Fibroblast of skin of left biceps (primary cell): ENCODE measurements at regions not wholly inside any gene's neighbourhood (a gene's known extent, or its start where the extent isn't known, plus 50 kb on each side); places are given as distances from the start of the nearest gene placed in this dataset.
"Not testable (repeated sequence)": the region's sequence is repeated elsewhere in the genome, so short reads cannot be mapped to it uniquely, and the experiment has no call there.

Experiments
- DNase-seq, 2 experiments: peaks; one replicate each; pipeline ENCODE4 v3.0.0-alpha.2; 2013; ENCODE audit warnings: low read depth in 2 of 2

GRCh38 chr9:88872192-88872946 lies 118.9 kb upstream of the S1PR3 start:
- DNase-seq: no peak

- no peak for DNase-seq
Observed at GRCh38 chr9:88873635-88874034, 117.6 kb upstream of the S1PR3 start.

DNA sequence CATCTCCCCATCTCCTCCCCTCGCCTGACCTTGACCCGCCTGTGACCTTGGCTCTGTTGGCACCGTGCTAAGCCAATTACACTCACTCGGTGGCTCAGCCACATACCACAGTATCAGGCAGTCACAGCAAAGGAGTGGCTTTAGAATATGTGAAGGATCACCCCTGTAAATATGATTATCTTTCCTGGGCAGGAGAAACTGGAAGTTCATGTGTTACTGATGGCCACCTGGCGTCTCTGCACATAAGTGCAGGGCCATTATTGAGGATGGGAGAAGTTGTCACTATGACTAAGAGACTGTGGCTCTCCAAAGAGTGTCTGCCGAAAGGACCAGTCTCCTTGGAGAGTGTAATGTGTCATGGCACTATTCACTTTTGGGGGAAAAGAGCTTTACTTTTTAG lies 116.9 kb upstream of the S1PR3 start:
- DNase-seq: no peak

DNA sequence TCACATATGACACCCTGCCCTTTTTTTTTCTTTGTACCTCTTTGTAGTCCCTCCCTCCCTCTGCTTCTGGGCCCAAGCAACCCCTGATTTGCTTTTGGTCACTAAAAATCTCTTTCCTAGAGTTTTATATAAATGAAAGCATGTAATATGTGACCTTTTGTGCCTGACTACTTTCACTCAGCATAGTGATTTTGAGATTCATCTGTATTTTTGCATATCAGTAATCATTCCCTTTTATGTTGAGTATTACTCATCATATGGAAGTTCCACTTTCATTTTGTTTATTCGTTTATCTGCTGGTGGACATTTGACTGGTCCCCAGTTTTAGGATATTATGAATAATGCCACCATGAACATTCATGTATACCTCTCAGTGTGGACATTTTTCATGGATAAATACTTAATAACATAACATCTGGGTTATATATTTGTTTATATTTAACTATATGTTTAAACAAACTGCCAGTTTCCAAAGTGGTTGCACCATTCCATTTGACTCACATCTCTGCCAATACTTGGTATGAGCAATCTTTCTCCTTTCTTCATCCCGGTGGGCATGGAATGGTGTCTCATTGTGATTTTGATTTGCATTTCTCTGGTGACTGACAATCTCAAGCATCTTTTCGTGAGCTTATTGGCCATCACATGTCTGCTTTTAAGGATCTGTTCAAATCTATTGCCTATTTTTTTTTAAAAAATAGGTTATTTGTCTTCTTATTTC lies 115.7 kb upstream of the S1PR3 start:
- no peak for DNase-seq

DNA sequence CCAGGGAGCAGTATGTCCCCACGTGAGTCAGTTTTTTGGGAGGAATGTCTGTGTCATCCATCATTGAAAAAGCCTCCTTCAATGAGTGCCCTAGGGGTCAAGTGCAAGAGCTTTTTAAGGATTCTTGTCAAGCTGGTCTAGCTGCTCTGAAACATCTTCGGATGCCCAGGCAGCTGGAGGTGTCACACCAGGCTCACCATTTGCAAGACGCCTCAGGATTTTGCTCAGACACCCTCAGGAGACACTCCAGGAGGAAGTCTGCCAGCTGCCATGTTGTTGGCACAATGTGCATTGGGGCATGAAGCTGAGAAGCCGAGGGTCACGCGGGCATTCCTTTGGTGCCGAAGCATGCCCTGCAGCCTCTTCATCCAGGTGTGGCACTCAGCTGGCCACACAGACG lies 111.1 kb upstream of the S1PR3 start:
- no peak for DNase-seq

- not testable (repeated sequence) for DNase-seq
Observed at GRCh38 chr9:88884291-88884690, 107.0 kb upstream of the S1PR3 start.

DNA sequence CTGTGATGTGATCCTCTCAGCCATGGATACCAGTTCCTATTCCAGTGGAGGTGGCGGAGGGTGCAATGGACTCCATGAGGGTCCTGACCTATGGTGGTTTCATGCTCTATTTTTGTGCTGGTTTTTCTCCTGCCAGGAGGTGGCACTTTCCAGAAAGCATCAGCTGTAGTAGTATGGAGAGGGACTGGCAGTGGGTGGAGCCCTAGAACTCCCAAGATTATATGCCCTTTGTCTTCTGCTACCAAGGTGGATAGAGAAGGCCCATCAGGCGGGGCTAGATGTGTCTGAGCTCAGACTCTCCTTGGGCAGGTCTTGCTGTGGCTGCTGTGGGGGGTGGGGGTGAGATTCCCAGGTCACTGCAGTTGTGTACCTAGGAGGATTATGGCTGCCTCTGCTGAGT lies 104.5 kb upstream of the S1PR3 start:
- not testable (repeated sequence) for DNase-seq

GRCh38 chr9:88889386-88889785 lies 101.9 kb upstream of the S1PR3 start:
- DNase-seq: no peak

DNA sequence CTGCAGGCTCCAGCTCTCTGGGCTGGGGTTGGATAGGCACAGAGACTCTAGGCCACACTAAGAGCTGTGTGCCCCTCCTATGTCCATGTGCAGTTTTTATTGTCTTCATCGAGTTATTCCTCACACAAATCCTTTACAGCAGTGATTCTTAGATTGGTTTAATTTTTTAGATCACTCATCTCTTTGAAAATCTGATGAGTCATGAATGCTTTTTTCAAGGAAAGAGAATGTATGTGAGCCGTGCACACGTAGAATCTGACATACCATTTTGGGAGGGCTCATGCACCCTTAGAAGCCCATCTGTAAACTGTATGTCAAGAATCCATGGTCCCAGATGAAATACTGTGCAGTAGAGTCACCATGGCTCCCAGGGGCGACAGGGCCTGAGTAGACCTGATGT lies 100.7 kb upstream of the S1PR3 start:
- no peak for DNase-seq

- DNase-seq: no peak
Observed at GRCh38 chr9:88891040-88891439, 100.2 kb upstream of the S1PR3 start.

DNA sequence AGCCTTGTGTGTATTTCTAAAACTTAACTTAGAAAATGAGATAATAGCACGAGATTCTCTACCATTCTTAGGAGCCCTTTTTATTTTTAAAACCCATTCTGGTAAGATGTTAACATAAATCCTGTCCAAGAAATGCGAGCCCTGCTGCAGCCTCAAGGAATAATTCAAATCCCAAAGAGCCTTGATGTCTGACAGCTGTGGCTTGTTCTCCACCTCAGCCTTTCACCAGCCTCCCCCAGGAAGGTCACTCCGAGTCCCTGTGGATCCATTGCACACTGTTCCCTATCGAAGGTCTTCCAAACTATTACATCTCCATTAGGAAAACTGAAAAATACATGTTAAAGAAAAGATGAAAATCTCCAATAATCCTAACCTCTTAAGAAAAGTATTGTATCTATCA lies 98.5 kb upstream of the S1PR3 start:
- DNase-seq: no peak

DNA sequence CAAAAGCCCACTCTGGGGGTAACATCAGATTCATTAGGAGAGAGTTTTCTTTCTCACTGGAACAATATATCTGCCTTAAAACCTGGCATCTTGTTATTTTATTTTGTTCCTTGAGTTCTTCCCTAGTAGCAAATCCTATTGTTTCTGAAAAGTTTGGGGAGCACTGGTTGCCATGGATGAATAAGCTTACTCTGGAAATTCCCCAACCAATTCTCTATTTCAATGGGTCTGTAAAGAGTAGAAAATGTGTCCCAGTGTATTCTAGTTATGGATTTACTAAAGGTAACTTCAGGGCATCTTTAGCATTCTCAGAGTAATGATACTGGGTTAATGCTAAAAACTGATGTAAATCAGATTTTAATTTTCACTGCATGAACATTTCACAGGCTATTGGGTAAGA lies 94.2 kb upstream of the S1PR3 start:
- no peak for DNase-seq

GRCh38 chr9:88898039-88898720 lies 93.1 kb upstream of the S1PR3 start:
- no peak for DNase-seq

DNA sequence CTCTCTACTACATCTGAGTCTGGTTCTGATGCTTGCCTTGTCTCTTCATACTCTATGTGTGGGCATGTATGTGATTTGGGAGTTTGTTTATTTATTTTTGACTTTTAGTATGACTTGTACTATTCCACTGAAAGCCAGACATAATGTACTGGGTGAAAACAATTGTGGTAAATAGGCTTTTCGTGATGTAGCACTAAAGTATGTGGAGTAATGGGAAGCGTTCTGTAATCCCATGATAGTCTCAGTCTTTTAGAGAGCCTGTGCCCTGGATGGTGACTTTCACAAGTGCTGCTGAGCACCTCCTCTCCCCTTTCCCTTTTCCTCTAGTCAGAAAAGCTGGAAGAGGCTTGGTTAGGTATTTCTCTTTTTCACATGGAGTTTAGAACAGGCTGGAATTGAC lies 85.8 kb upstream of the S1PR3 start:
- DNase-seq: no peak

DNA sequence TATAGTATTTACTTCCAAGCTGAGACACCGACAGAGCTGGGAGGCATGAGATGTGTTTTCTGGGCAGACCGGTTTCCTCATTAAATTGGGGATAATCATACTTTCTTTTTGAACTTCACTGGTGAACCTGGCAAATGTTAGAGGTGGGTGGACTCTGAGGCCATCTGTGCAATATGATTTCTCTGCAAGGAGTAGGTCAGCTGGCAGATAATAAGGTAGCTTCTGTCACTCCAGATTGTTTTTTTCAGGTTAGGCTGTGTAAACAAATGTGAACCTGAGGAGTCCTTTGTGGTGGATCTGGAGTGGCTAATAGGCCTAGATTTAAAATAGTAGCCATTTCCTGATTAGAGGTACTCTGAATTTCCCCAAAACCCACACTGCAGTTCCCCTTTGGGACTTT lies 75.4 kb upstream of the S1PR3 start:
- DNase-seq: no peak

DNA sequence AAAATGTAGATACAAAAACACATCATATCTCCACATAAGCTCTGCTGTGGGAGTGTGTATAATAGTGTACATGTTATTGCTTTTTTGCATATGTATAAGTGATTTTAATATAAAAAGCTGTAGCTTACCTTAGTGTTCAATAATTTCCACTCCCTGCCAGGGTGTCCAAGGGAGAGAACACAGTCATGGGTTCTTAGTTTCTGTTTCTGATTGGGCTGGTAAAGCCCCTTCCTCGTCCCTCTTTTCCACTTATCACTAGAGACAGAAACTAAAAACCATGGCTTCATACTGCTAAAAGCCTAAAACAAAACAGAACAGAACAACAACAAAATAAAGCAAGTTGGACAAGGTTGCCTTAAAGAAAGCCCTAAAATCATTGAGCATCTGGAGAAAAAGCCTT lies 74.4 kb upstream of the S1PR3 start:
- no peak for DNase-seq

DNA sequence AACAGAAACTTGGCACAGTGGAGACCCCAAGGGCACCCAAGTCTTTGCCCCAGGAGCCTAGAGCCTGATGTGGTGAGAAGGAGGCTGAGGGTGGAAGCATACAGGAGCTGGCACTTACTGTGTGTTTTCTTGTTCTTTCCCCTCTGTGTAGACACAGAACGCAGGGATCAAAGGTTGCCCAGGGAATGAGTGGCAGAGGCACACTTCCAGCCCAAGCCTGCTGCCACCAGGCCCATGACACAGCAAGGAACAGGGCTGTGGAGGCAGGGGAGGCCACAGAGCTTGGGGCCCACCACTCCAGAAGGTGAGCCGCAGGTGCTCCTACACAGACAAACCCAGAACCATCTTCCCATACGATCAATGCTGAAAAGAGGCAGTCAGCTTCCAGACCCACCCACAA lies 73.9 kb upstream of the S1PR3 start:
- no peak for DNase-seq

DNA sequence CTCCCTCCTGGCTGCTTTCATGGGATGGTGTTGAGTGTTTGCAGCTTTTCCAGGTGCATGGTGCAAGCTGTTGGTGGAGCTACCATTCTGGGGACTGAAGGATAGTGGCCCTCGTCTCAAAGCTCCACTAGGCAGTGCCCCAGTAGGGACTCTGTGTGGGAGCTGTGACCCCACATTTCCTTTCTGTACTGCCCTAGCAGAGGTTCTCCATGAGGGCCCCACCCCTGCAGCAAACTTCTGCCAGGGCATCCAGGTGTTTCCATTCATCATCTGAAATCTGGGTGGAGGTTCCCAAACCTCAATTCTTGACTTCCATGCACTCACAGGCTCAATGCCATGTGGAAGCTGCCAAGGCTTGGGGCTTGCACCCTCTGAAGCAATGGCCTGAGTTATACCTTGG lies 72.7 kb upstream of the S1PR3 start:
- not testable (repeated sequence) for DNase-seq

GRCh38 chr9:88920645-88921044 lies 70.6 kb upstream of the S1PR3 start:
- no peak for DNase-seq

DNA sequence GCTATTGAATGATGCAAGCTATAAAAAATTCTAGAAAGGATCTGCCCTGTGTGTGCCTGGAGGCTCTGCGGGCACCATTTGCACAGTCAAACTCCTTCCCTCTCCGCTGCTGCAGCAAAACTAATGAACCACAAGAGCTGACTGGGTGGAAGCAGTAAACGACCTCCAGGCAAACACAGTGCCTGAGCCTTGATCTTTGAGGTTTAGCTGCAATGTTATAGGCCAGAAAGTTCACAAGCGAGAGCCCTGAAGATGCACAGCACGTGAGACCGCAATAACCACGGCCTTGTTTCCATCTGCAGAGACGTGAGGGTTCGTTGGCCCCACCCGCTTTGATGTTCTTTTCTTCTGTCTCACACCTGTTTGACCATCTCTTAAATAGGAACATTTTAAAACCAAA lies 69.2 kb upstream of the S1PR3 start:
- no peak for DNase-seq

GRCh38 chr9:88923092-88923491 lies 68.2 kb upstream of the S1PR3 start:
- DNase-seq: no peak

DNA sequence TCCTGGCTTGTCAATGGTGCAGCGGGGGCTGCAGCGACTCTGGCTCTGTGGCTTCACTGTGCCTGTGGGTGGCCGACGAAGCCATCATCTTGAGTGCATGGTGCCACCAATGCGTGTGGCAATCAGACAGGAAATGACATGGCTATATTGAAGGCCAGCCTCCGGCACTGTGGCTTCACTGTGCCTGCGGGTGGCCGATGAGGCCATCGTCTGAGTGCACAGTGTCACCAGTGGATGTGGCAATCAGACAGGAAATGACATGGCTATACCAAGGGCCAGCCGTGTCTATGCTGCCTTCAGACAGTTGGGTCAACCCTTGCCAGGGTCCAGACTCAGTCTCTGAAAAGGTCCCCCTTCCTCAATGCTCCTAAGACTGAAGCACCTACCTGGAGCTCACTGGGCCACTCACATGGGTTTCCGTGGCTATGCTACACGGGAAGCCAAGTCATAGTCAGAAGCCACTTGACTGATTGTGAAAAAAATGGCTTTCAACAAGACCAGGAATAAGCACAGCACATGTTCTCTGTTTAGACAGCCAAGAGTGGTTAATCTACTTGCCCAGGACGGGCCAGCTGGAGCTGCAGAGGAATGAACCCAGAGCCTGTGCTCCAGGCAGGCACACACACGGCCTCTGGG lies 67.5 kb upstream of the S1PR3 start:
- no peak for DNase-seq

DNA sequence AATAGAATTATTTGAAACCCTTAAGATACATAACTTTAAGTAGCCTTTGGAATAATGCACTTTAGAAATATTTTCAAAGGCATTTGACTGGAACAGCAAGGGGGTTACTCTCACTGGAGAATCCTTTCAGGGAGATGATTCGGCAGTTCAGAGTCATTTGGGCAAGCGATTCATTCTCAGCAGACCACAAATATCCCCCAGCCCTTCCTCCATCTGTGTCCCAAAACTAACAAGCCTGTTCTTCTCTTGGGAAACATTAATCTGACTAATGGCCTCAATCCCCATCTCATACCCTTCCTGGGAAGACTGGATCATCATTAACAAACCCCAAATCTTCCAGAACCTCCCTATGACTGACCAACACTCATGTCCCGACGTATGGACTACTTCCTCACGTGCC lies 65.8 kb upstream of the S1PR3 start:
- no peak for DNase-seq
